PC-3 (cell line): ENCODE measurements at regions not wholly inside any gene's neighbourhood (a gene's known extent, or its start where the extent isn't known, plus 50 kb on each side); places are given as distances from the start of the nearest gene placed in this dataset.

ENCODE experiments used
- EZH2 ChIP-seq: fragments of 300-600 bp; sonication (generic); IDR thresholded peaks from one replicate; pipeline ENCODE4 v1.6.1; 2017; ENCODE audit warnings: antibody characterized with exemption, mild to moderate bottlenecking, low read length; ENCODE audit not compliant: unreplicated experiment
- EZH2phosphoT487 ChIP-seq: fragments of 300-600 bp; sonication (generic); IDR thresholded peaks from 2 replicates; pipeline ENCODE4 v1.6.1; 2018; ENCODE audit warnings: mild to moderate bottlenecking, antibody characterized with exemption, low read length, borderline replicate concordance
- TF ChIP-seq, protein P1 (sequence below): fragments of 300-600 bp; sonication (generic); conservative IDR thresholded peaks from 2 replicates; pipeline ENCODE4 v1.5.1; 2017; ENCODE audit warnings: antibody characterized with exemption, low read depth, mild to moderate bottlenecking, low read length

DNA sequence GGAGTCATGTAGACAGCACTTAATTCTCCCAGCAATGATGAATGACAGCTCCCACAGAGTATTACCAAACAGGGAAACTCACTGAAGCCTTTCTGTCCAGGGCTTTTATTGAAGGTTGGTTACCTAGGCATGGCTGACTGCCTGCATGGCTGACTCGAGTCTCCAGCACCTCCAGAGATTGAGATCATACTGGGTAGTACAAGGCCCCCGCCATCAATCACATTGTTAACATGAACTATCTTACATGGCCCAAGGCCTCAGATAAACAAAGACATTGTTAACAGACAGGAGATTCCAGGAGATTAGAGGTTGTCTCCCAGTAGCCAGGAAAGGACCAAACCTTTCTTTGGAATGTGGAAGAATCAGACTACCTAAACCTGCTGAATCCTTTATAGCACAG is 128.3 kb upstream of the LSM14A start:
- TF ChIP-seq, protein P1, sequence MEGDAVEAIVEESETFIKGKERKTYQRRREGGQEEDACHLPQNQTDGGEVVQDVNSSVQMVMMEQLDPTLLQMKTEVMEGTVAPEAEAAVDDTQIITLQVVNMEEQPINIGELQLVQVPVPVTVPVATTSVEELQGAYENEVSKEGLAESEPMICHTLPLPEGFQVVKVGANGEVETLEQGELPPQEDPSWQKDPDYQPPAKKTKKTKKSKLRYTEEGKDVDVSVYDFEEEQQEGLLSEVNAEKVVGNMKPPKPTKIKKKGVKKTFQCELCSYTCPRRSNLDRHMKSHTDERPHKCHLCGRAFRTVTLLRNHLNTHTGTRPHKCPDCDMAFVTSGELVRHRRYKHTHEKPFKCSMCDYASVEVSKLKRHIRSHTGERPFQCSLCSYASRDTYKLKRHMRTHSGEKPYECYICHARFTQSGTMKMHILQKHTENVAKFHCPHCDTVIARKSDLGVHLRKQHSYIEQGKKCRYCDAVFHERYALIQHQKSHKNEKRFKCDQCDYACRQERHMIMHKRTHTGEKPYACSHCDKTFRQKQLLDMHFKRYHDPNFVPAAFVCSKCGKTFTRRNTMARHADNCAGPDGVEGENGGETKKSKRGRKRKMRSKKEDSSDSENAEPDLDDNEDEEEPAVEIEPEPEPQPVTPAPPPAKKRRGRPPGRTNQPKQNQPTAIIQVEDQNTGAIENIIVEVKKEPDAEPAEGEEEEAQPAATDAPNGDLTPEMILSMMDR = no peak
- no peak for TF ChIP-seq EZH2phosphoT487
- no peak for TF ChIP-seq EZH2
